GM12874 (cell line): ENCODE measurements at regions not wholly inside any gene's neighbourhood (a gene's known extent, or its start where the extent isn't known, plus 50 kb on each side); places are given as distances from the start of the nearest gene placed in this dataset.
A peak's percentile ranks its signal among the peaks of the same experiment; 100 is the strongest.

Experiments used
- CTCF ChIP-seq: IDR thresholded peaks from 2 replicates; pipeline ENCODE4 v1.5.1; 2011; ENCODE audit warnings: low read depth, mild to moderate bottlenecking, control low read depth, low read length, moderate library complexity; ENCODE audit not compliant: insufficient read depth

- no peak for TF ChIP-seq CTCF
Measured at GRCh38 chr6:56904068-56904467, 50.8 kb upstream of the BEND6 start.

GRCh38 chr6:56902641-56903464, 52.1 kb upstream of the BEND6 start:
- TF ChIP-seq CTCF: peak; percentile 38; the same call in 1 of the 2 replicates

- no peak for TF ChIP-seq CTCF
Measured at GRCh38 chr6:56900784-56901183, 54.1 kb upstream of the BEND6 start.

- TF ChIP-seq CTCF: no peak
Measured at GRCh38 chr6:56899753-56900152, 55.2 kb upstream of the BEND6 start.

- TF ChIP-seq CTCF: no peak
Measured at GRCh38 chr6:56899311-56899710, 55.6 kb upstream of the BEND6 start.

GRCh38 chr6:56897789-56898529, 56.9 kb upstream of the BEND6 start:
- TF ChIP-seq CTCF: no peak

GRCh38 chr6:56891754-56892153, 63.2 kb upstream of the BEND6 start:
- TF ChIP-seq CTCF: 0 out of 2 replicates have a peak, but pooled peaks have one; percentile 6
